ENCODE measurements at regions not wholly inside any gene's neighbourhood (a gene's known extent, or its start where the extent isn't known, plus 50 kb on each side); places are given as distances from the start of the nearest gene placed in this dataset.

- no peak for DNase-seq
Observed at GRCh38 chr1:23639460-23640095, 52.0 kb upstream of the RPL11 start.

DNA sequence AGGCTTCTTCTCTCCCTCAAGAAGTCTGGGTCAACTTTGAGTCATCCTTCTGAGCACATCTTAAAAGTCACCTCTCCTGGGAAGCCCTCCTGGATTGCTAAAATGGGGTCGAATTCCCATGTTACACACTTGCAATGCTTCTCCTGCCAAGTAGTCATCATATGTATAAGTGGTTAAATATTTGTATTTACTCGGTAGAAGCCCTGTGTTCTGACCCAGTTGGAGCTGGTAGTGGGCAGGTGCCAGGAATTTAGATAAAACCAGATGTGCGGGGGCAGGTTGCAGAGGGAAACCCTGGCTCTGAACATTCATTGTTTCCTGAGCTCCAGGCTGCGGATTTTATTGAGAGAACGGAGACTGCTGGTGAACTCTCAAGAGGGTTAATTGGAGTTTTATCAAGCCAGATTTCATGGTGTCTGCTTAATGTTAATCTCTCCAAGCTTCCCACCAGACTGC, 52.8 kb upstream of the RPL11 start:
- no peak for DNase-seq

GRCh38 chr1:23638188-23638619, 53.4 kb upstream of the RPL11 start:
- no peak for DNase-seq

GRCh38 chr1:23636009-23636408, 55.6 kb upstream of the RPL11 start:
- DNase-seq = no peak

GRCh38 chr1:23634840-23635651, 56.6 kb upstream of the RPL11 start:
- peak; percentile 23 for DNase-seq

GRCh38 chr1:23634518-23634839, 57.1 kb upstream of the RPL11 start:
- DNase-seq = no peak

DNA sequence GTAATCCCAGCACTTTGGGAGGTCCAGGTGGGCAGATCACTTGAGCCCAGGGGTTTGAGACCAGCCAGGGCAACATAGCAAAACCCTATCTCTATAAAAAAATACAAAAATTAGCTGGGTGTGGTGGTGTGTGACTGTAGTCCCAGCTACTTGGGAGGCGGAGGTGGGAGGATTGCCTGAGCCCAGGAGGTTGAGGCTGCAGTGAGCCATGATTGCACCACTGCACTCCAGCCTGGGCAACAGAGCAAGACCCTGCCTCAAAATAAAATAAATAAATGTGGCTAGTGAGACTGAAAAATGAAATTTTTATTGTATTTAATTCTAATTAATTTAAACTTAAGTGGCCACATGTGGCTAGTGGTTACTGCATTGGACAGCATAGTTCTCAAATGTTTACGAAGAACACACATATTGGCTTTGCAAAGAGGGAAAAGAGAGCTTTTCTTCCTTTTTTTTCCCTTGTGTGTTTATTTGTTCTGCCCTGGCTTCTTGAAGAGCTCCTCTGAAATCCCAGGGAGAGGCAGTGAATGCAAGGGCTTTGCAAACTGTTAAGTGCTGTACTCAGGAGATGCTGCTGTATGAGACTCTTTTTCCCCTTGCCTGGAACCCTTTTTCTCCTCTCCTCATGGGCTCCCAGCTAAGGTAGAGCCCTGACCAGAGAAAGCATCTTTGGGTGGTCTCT, 59.0 kb upstream of the RPL11 start:
- no peak for DNase-seq

DNA sequence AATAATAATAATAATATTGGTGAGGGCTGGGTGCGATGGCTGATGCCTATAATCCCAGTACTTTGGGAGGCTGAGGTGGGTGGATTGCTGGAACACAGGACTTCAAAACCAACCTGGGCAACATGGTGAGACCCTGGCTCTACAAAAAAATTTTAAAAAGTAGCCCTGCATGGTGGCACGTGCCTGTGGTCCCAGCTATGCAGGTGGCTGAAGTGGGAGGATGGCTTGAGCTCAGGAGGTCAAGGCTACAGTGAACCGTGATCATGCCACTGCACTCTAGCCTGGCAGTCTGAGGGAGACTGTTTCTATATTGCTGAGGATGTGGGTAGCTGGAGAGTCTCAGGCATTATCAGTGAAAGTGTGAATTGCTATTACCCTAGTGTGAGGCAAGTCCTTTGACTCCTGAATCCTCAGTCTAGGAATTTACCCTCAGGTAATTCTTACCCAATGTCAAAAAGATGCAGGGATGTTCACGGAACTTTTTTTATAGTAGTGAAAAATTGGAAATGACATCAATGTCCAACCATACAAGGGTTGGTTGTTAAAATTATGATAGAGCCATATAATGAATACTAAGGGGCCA, 61.8 kb upstream of the RPL11 start:
- no peak for DNase-seq

- DNase-seq = no peak
Observed at GRCh38 chr1:23628951-23629387, 62.6 kb upstream of the RPL11 start.

GRCh38 chr1:23627069-23627735, 64.4 kb upstream of the RPL11 start:
- DNase-seq = no peak

DNA sequence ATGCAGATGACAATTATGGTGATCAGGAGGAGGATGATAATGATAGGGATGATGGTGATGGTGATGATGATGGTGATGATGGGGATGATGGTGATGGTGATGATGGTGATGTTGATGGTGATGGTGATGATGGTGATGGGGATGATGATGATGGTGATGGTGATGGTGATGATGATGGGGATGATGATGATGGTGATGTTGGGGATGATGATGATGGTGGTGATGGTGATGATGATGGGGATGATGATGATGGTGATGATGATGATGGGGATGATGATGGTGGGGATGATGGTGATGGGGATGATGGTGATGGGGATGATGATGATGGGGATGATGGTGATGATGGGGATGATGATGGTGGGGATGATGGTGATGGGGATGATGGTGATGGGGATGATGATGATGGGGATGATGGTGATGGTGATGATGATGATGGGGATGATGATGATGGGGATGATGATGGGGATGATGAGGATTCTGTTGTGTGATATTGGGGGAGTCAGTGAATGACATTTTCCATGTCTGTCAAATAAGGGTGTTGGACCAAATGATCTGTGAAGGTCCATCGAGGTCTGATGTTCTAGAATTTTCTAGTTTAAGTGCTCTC, 65.6 kb upstream of the RPL11 start:
- DNase-seq = no peak

DNA sequence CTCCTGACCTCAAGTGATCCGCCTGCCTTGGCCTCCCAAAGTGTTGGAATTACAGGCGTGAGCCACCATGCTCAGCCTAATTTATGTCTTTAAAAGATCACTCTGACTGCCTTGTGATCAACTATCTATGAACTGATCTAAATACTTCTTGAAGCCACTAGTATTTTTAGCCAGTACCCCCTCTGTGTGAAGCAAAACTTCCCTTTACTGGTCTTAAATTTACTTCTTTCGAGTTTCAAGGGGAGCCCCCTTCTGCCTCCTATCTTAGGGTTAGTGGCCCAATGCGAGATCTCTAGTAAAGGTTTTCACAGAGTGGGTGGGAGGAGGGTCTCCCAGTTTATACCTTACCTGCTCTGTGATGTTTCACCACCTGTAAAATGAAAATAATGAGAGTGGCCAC, 66.1 kb upstream of the RPL11 start:
- DNase-seq = no peak

DNA sequence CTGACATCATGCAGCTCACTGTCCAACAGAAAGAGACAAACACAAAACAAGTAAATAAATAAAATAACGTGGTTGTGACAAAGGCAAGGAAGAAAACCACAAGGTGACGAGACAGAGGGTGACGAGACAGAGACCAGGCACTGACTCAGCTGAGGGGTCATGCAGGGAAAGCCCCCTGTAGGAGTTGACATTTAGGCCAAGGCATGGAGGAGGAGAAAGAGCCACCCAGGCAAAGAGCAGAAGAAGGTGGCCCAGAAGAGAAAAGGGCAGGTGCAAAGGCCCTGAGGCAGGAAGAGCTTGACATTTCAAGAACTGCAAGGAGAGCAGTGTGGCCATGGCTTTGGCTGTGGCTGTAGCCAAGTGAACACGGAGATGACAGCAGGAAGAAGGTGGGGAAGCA, 65.1 kb upstream of the ID3 start:
- DNase-seq = no peak

DNA sequence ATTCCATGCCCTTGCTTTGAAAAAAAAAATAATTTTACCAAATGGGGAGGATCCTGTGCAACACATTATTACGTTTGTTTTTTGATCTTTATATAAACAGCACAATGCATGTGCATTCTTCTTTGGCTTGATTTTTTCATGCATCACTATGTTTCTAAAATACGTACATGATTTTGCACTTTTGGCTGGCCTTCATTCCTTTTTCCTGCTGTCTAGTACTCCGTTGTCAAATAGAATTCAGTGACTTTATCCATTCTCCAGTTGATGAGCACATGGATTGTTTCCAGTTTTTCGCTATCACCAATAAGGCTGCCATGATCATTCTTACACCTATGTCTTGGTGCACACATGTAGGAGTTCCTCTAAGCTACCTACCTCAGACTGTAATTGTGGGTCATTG, 63.0 kb upstream of the ID3 start:
- DNase-seq = no peak

DNA sequence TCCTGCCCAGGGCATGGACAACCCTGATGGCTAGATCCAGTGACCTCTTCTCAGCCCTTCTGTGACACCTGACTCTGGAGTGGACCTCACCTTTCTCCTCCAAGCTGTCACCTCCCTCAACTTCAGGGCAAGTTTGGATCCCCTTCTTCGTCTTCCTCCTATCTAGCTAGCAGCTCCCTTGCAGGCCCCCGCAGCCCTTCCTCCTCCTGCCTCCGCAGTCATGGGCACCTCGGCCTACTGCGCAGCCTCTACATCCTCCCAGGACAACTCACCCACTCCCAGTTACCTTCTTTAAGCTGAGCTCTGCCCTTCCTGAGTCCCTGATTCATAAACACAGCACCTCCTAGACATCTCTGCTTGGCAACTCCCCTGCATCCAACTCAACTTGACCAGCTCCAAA, 61.3 kb upstream of the ID3 start:
- DNase-seq = no peak

- DNase-seq = peak; percentile 32
Observed at GRCh38 chr1:23619299-23620188, 60.2 kb upstream of the ID3 start.

DNA sequence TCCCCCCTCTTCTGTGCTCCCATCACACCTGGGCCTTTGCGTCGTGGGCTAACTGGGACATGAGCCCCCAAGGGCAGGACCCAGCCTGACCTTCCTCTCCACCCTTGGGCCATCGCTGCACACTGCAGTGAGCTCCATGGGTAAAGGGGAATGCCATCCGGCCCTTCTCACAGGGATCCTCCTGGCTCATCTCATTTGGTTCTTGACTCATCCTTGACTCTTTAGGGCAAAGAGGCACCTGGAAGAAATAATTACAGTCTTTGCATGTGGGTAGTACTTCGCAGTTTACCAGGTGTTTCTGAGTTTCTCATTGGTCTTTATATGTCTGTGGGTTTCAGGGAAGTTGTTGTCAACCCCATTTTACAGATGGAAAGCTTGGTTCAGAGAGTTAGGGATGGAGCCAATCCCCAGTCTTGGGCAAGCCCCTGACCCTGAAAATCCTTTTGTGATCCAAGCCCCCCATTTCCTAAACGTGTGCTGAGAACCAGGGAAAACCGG, 59.3 kb upstream of the ID3 start:
- DNase-seq = no peak

DNA sequence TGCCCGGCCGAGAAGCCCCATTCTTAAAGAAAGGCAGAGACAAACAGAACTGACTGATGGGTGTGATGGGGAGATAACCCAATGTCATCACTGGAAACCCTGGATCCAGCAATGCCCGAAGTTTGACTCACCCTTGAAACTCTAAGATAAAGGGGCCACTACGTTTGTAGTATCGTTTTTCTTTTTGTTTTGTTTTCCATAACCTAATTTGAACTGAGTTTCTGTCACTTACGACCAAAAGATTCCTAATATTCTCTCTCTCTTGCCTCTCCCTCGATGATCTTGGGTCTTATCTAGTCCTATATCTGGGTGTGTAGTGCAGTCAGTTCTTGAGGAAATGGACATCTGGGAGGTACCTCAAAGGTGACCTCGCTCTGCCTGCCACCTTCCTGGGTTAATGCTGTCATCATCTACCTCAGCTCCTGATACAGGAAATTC, 57.8 kb upstream of the ID3 start:
- no peak for DNase-seq

GRCh38 chr1:23616292-23616824, 57.1 kb upstream of the ID3 start:
- no peak for DNase-seq

DNA sequence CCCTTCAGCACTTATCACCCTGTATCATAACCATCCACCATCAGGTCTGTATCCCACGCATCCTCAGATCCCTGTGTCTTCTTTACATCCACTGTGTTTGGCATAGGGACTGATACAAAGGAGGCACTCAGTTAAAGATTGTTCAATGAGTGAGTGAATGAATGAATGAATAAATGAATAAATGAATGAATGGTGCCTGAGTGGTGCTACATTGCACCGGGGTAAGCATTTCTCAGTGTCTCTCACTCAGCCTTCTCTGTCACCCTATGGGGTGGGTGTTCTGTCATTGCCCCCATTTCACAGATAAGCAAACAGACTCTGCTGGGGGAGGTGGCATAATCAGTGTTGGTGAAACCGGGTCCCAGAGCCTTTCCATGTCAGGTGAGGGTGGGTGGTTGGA, 56.6 kb upstream of the ID3 start:
- DNase-seq = no peak

DNA sequence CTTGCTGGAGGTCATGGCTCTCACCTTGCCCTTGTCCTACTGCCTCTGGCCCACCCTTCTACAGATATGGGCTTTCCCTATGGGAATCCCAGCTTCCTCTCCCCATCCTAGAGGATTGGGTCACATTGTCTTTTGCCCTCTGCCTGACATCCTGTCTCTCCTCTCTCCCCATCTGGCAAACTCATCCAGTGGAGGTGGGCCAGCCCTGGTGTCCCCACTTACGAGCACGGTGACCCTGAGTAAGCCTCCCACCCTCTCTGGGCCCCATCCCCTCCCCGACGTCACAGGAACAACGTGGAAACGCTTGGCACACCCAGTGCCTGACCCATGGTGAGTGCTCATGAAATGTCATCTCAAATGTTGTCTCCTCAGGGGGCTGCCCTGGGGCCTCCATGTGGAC, 56.1 kb upstream of the ID3 start:
- DNase-seq = no peak

Measured in NCI-H774 (cell line).